ENCODE measurements at regions not wholly inside any gene's neighbourhood (a gene's known extent, or its start where the extent isn't known, plus 50 kb on each side); places are given as distances from the start of the nearest gene placed in this dataset.

DNA sequence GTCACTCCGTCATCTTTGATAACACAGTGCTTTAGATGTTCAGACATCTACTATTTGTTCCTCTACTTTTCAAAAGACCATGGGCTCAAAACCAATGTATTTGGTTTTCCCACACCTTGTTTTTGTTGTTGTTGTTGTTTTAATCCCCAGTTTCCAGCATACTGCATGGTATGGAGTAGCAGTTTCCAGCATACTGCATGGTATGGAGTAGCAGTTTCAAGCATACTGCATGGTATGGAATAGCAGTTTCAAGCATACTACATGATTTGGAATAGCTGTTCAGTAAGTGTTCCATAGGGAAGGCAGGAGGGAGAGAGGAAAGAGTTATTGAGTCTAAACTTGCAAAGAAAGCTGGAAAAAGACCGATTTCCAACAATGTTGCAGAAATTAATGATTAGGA lies 314.3 kb upstream of the PRKCQ start:
- Histone ChIP-seq H3K9me3 (ENCODE audit: insufficient read depth, low read depth, low read length) (no peaks in the 10 kb centered on the region), H3K27ac (ENCODE audit: low read depth, low read length) (no peak overlapping the region), H3K4me1 (ENCODE audit: insufficient read depth, low read length) (peaks cover 16% of the 10 kb centered on the region), H3K4me3 (ENCODE audit: low read length) (no peak overlapping the region), H3K36me3 (ENCODE audit: insufficient read depth, low read length) (no peaks in the 10 kb centered on the region), H3K27me3 (ENCODE audit: insufficient read depth, low read length) (no peaks in the 10 kb centered on the region), H3K9ac (ENCODE audit: low read depth, low read length) (no peak overlapping the region)
- WGBS = 97% methylated on average over 1 of the region's 2 CpGs

DNA sequence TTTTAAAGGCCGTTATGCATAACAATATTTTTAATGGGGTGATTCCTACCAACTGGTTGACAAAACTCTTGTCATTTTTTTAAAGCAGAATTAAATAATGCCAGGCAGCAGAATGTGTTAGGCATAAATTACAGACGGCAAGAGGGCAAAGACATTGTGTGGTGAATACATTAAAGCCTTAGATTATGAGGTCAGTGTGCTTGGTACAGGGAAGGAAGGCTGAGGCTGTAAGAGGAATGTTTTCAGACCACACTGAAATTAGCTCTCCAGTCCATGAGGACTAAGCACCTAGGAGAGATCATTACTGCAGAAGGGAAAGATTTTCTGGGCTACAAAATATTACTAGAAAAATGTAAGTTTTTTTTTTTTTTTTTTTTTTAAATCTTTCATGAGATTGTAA lies 312.8 kb upstream of the PRKCQ start:
- WGBS = 86% methylated on average over 2 of the region's 2 CpGs
- Histone ChIP-seq H3K27me3 (ENCODE audit: insufficient read depth, low read length) (no peaks in the 10 kb centered on the region), H3K4me1 (ENCODE audit: insufficient read depth, low read length) (peaks cover 12% of the 10 kb centered on the region), H3K9me3 (ENCODE audit: insufficient read depth, low read depth, low read length) (no peaks in the 10 kb centered on the region), H3K36me3 (ENCODE audit: insufficient read depth, low read length) (no peaks in the 10 kb centered on the region), H3K4me3 (ENCODE audit: low read length) (no peak overlapping the region), H3K27ac (ENCODE audit: low read depth, low read length) (no peak overlapping the region), H3K9ac (ENCODE audit: low read depth, low read length) (no peak overlapping the region)

DNA sequence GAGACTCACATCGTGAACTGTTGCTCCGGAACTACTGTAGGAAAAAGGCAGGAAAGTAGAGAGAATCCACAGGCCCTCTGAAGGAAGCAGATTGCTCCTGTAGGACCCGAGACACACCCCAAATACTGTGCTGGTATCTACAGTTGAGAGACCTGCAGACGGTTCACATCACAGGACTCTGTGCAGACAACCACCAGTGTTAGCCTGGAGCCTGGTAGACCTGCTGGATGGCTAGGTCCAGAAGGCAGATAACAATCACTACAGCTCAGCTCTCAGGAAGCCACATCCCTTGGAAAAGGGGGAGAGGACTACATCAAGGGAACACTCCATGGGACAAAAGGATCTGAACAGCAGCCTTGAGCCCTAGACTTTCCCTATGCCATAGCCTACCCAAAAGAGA lies 311.8 kb upstream of the PRKCQ start:
- Histone ChIP-seq H3K9me3 (ENCODE audit: insufficient read depth, low read depth, low read length) (no peaks in the 10 kb centered on the region), H3K9ac (ENCODE audit: low read depth, low read length) (no peak overlapping the region), H3K27me3 (ENCODE audit: insufficient read depth, low read length) (no peaks in the 10 kb centered on the region), H3K4me1 (ENCODE audit: insufficient read depth, low read length) (peaks cover 16% of the 10 kb centered on the region), H3K4me3 (ENCODE audit: low read length) (no peak overlapping the region), H3K36me3 (ENCODE audit: insufficient read depth, low read length) (no peaks in the 10 kb centered on the region), H3K27ac (ENCODE audit: low read depth, low read length) (no peak overlapping the region)
- WGBS = 90% methylated on average over 4 of the region's 4 CpGs

DNA sequence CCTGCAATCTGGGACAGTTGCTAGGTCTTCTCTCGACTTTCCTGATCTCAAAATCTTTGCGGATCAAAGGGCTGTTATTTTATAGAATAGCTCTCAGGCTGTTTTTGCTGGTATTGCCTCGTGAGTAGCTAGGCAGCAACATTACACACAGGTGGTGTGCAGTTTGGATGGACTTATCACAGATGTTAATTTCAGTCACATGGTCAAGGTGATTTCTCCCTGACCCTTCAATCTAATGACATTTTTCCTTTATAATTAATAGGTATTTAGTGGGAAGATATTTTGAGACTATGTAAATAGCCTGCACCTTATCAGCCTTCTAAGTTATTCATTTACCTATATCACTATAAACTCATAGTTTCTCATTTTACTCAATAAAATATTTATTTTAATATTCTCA lies 309.6 kb upstream of the PRKCQ start:
- WGBS = 95% methylated on average over 3 of the region's 3 CpGs
- H3K4me3 ChIP-seq (ENCODE audit: low read length) = no peak overlapping the region

DNA sequence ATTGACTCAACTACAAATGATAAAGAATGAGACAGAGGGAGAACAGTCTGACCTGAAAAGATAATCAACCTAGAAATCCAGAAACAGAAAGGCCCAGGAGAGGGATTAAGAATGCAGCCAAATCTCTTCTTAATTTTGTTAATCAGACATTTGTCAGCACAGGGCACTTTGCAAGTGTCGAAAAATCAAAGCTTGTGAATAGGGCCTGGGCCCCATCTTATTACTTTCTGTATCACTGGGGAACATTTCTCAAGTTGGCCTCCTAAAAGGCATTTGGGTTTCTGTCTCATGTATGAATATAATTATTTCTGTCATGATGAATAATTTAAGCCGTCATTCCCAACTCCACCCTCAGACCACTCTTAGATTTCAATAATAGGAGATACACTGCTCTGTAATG lies 308.4 kb upstream of the PRKCQ start:
- H3K27ac ChIP-seq (ENCODE audit: low read depth, low read length) = no peak overlapping the region
- no peaks in the 10 kb centered on the region for H3K36me3 ChIP-seq (ENCODE audit: insufficient read depth, low read length)
- no peaks in the 10 kb centered on the region for H3K9me3 ChIP-seq (ENCODE audit: insufficient read depth, low read depth, low read length)
- H3K27me3 ChIP-seq (ENCODE audit: insufficient read depth, low read length) = no peaks in the 10 kb centered on the region
- peaks cover 21% of the 10 kb centered on the region for H3K4me1 ChIP-seq (ENCODE audit: insufficient read depth, low read length)
- H3K9ac ChIP-seq (ENCODE audit: low read depth, low read length) = no peak overlapping the region
- no peak overlapping the region for H3K4me3 ChIP-seq (ENCODE audit: low read length)
- 97% methylated on average over 1 of the region's 2 CpGs for WGBS

More for the DNA sequence above, 309.6 kb upstream of the PRKCQ start:
- no peaks in the 10 kb centered on the region for H3K27me3 ChIP-seq (ENCODE audit: insufficient read depth, low read length)
- no peak overlapping the region for H3K9ac ChIP-seq (ENCODE audit: low read depth, low read length)
- H3K27ac ChIP-seq (ENCODE audit: low read depth, low read length) = no peak overlapping the region
- H3K9me3 ChIP-seq (ENCODE audit: insufficient read depth, low read depth, low read length) = no peaks in the 10 kb centered on the region
- no peaks in the 10 kb centered on the region for H3K36me3 ChIP-seq (ENCODE audit: insufficient read depth, low read length)
- H3K4me1 ChIP-seq (ENCODE audit: insufficient read depth, low read length) = peaks cover 21% of the 10 kb centered on the region

DNA sequence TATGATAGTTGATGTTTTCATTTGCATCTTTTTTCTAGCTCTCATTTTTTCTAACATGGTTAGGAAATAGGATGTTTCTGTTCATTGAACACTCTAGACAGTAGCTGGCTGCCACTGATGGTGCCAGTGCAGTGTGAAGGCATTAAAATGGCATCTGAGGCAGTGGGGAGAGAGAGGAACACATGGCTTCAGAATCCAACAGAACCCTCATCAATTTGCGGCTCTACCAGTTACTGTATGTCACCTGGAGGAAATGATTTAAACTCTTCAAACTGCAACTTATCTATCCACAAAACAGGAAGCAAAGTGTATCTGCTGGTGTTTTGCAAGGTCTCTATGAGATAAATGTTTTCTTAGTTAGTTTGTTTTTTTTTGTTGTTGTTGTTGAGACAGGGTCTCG lies 305.2 kb upstream of the PRKCQ start:
- 100% methylated on average over 2 of the region's 2 CpGs for WGBS
- no peak overlapping the region for H3K27ac ChIP-seq (ENCODE audit: low read depth, low read length)
- no peaks in the 10 kb centered on the region for H3K9me3 ChIP-seq (ENCODE audit: insufficient read depth, low read depth, low read length)
- no peaks in the 10 kb centered on the region for H3K27me3 ChIP-seq (ENCODE audit: insufficient read depth, low read length)
- H3K4me3 ChIP-seq (ENCODE audit: low read length) = no peak overlapping the region
- no peak overlapping the region for H3K9ac ChIP-seq (ENCODE audit: low read depth, low read length)
- peaks cover 8% of the 10 kb centered on the region; the same call in 1 of the 2 replicates for H3K4me1 ChIP-seq (ENCODE audit: insufficient read depth, low read length)
- H3K36me3 ChIP-seq (ENCODE audit: insufficient read depth, low read length) = no peaks in the 10 kb centered on the region

DNA sequence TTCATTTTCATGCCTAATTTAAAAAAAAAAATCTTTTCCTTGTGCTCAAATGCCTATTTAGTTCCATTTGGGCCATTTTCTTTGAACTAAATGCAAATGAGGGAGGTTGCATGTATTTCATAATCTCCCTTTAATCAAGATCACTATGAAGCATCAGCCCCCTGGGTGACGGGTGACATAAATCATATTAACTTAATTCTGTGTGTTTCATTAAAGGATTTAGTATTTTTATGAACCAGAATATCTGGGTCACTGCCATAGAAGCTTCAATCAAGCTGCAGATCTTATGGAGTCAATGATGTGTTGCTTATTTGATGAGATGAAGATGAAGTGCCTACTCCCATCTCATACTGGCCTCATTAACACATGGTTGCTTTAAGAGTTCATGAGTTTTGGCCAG lies 301.9 kb upstream of the PRKCQ start:
- Histone ChIP-seq H3K27me3 (ENCODE audit: insufficient read depth, low read length) (no peaks in the 10 kb centered on the region), H3K4me1 (ENCODE audit: insufficient read depth, low read length) (peaks cover 12% of the 10 kb centered on the region), H3K4me3 (ENCODE audit: low read length) (no peak overlapping the region), H3K9me3 (ENCODE audit: insufficient read depth, low read depth, low read length) (no peaks in the 10 kb centered on the region), H3K27ac (ENCODE audit: low read depth, low read length) (no peak overlapping the region), H3K9ac (ENCODE audit: low read depth, low read length) (no peak overlapping the region), H3K36me3 (ENCODE audit: insufficient read depth, low read length) (no peaks in the 10 kb centered on the region)
- WGBS = no CpG with 5 or more reads among the region's 1 CpG

DNA sequence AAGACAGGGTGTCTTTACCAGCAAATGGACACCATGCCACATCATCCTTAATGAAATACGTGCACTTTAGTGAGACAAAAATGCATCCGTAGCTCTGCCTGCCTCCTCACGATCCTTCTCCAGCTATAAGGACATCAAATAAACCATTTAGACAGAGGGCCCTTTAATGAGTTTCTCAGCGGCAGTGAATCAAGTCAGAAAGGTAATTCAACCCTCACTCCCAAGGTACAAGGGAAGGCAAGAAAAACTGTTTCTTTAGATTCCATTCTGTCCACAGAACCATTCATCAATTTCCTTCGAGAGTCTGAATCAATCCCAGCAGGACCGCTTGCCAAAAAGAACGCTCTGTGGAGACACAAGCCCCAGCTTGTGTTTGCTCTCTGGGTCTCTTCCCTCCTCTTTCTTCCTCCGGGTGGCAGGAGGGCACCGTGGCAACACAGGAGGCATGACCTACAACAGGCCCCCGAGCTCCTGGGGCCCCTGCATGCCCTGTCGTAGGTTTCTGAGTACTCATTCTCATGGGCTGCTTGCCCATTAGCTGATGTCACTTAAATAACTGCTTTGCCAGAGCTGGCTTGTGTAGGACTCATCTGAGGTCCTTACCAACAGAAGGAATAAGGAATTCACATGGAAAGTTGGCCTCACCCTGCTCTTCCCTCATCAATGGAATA lies 297.8 kb upstream of the PRKCQ start:
- Histone ChIP-seq H3K9me3 (ENCODE audit: insufficient read depth, low read depth, low read length) (no peaks in the 10 kb centered on the region), H3K27ac (ENCODE audit: low read depth, low read length) (no peak overlapping the region), H3K4me1 (ENCODE audit: insufficient read depth, low read length) (peaks cover 7% of the 10 kb centered on the region), H3K36me3 (ENCODE audit: insufficient read depth, low read length) (no peaks in the 10 kb centered on the region), H3K27me3 (ENCODE audit: insufficient read depth, low read length) (no peaks in the 10 kb centered on the region), H3K9ac (ENCODE audit: low read depth, low read length) (no peak overlapping the region), H3K4me3 (ENCODE audit: low read length) (no peak overlapping the region)
- WGBS = 73% methylated on average over 11 of the region's 11 CpGs

DNA sequence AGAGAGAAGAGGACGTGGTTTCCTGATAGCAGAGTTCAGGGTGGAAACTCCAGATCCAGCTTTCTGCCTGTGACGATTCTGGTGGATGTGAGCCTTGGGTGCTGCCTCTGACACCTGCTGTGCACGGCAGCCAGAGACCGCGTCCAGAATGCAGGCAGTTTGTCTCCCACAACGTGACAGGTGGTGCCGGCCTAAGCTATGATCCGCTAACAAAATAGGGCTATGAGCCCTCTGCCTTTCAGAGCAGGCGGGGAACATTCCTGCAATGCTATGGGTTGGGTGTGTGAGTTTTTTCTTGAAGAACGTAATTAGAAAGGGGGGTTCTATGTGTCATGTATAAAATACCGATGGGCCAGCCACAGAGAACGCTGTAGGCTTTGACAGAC lies 297.3 kb upstream of the PRKCQ start:
- no peaks in the 10 kb centered on the region for H3K9me3 ChIP-seq (ENCODE audit: insufficient read depth, low read depth, low read length)
- no peaks in the 10 kb centered on the region for H3K36me3 ChIP-seq (ENCODE audit: insufficient read depth, low read length)
- no peak overlapping the region for H3K9ac ChIP-seq (ENCODE audit: low read depth, low read length)
- H3K27ac ChIP-seq (ENCODE audit: low read depth, low read length) = no peak overlapping the region
- H3K4me3 ChIP-seq (ENCODE audit: low read length) = no peak overlapping the region
- WGBS = 91% methylated on average over 12 of the region's 12 CpGs
- H3K4me1 ChIP-seq (ENCODE audit: insufficient read depth, low read length) = peaks cover 7% of the 10 kb centered on the region
- no peaks in the 10 kb centered on the region for H3K27me3 ChIP-seq (ENCODE audit: insufficient read depth, low read length)

DNA sequence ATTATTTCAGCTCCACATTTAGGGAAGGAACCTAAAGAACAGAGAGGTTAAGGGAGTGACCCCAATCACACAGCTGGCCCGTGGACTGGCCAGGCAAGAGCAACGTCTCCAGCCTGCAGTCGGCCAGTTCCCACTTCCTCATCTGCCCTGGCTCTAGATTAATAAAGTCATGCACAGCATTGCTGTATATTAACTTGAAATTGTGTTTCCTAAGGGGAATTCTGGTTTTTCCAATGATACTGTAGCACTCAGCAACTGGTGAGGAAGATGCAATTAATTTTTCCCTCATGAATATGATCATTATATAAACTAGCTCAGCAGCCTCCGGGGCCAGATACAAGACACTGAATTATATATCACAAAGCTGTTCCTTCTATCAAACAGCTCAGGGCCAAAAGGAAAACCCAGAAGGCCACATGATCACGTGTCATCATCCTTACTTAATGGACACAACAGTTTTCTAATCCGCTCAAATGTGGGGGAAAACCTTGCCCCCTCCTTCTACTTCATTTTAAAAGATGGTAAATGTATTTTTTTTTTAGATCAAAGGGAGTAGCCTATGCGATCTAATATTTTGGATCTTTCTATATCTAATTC lies 295.3 kb upstream of the PRKCQ start:
- no peak overlapping the region for H3K9ac ChIP-seq (ENCODE audit: low read depth, low read length)
- H3K36me3 ChIP-seq (ENCODE audit: insufficient read depth, low read length) = no peaks in the 10 kb centered on the region
- H3K27me3 ChIP-seq (ENCODE audit: insufficient read depth, low read length) = no peaks in the 10 kb centered on the region
- H3K27ac ChIP-seq (ENCODE audit: low read depth, low read length) = no peak overlapping the region
- no peaks in the 10 kb centered on the region for H3K9me3 ChIP-seq (ENCODE audit: insufficient read depth, low read depth, low read length)
- H3K4me1 ChIP-seq (ENCODE audit: insufficient read depth, low read length) = peaks cover 7% of the 10 kb centered on the region
- WGBS = 81% methylated on average over 5 of the region's 7 CpGs
- H3K4me3 ChIP-seq (ENCODE audit: low read length) = no peak overlapping the region

DNA sequence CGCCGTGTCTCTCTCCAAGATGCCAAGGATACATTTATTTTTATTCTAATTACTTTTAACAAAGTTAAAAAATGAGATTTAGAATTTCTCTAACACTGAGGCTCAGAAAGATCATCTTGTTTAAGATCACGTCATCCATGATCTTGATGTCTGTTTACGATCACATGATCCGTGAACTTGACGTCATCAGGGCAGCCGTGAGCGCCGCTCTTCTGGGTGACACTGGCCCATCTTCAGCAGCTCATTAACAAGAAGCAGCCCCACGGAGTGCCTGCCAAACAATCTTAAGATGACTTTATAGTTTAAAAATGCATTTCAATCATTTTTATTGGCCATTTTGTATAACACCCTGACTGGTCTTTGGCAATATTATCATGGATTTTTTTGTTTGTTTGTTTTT lies 291.1 kb upstream of the PRKCQ start:
- Histone ChIP-seq H3K4me3 (ENCODE audit: low read length) (no peak overlapping the region), H3K9me3 (ENCODE audit: insufficient read depth, low read depth, low read length) (no peaks in the 10 kb centered on the region), H3K27me3 (ENCODE audit: insufficient read depth, low read length) (no peaks in the 10 kb centered on the region), H3K9ac (ENCODE audit: low read depth, low read length) (no peak overlapping the region), H3K36me3 (ENCODE audit: insufficient read depth, low read length) (no peaks in the 10 kb centered on the region), H3K27ac (ENCODE audit: low read depth, low read length) (no peak overlapping the region), H3K4me1 (ENCODE audit: insufficient read depth, low read length) (no peaks in the 10 kb centered on the region)
- WGBS = 94% methylated on average over 10 of the region's 10 CpGs

Measured in HUES64 (cell line).